IMR-90 (cell line): ENCODE measurements at regions not wholly inside any gene's neighbourhood (a gene's known extent, or its start where the extent isn't known, plus 50 kb on each side); places are given as distances from the start of the nearest gene placed in this dataset.

Source experiments
- ATAC-seq: fragments of 200-7000 bp; cut with Tn5 transposase; 2 replicates; pipeline ENCODE4 v1.9.1; 2020; ENCODE audit warnings: low read depth, mild to moderate bottlenecking, moderate library complexity
- BruUV-seq: library from RNA; stranded (reverse); fragments of 400-500 nt; replicated peaks from 2 replicates; lab custom pipeline; 2021; lab: Mats Ljungman, UMichigan
- CTCF ChIA-PET: fragments of 300-600 bp; formaldehyde crosslinking; extraction: SDS; loops from one replicate; lab custom pipeline; 2021; ENCODE audit warnings: antibody characterized with exemption; lab: Yijun Ruan, JAX
- POLR2A ChIA-PET: fragments of 300-600 bp; sonication (Branson Sonifier 250); formaldehyde crosslinking; loops from one replicate; lab custom pipeline; 2022; ENCODE audit warnings: antibody characterized with exemption; ENCODE audit not compliant: unreplicated experiment; lab: Charles Lee
- DNase-seq: peaks from one replicate; pipeline ENCODE4 v3.0.0; 2013
- H2AFZ ChIP-seq: replicated peaks from 2 replicates; pipeline ENCODE3; 2013; ENCODE audit warnings: low read length, mild to moderate bottlenecking; ENCODE audit not compliant: poor library complexity
- H2AK5ac ChIP-seq: 2 replicates; pipeline ENCODE4 v1.6.1; 2013; ENCODE audit warnings: low read depth, low read length, inconsistent platforms
- H2AK9ac ChIP-seq: replicated peaks from 2 replicates; pipeline ENCODE3; 2013; ENCODE audit warnings: mild to moderate bottlenecking, low read depth, low read length, moderate library complexity; ENCODE audit not compliant: poor library complexity
- H2BK120ac ChIP-seq: 2 replicates; pipeline ENCODE4 v1.6.1; 2013; ENCODE audit warnings: low read depth, low read length, inconsistent platforms
- H2BK15ac ChIP-seq: 3 replicates; pipeline ENCODE4 v1.6.1; 2013; ENCODE audit warnings: low read depth, low read length, inconsistent platforms
- H2BK20ac ChIP-seq: 2 replicates; pipeline ENCODE4 v1.6.1; 2013; ENCODE audit warnings: low read depth, mild to moderate bottlenecking, inconsistent platforms, low read length, moderate library complexity
- H2BK5ac ChIP-seq: 2 replicates; pipeline ENCODE4 v1.6.1; 2013; ENCODE audit warnings: mild to moderate bottlenecking, low read depth, low read length, inconsistent platforms; ENCODE audit not compliant: poor library complexity, severe bottlenecking
- H3K14ac ChIP-seq: replicated peaks from 2 replicates; pipeline ENCODE4 v1.6.1; 2013; ENCODE audit warnings: low read depth, low read length, inconsistent platforms
- H3K18ac ChIP-seq: 2 replicates; pipeline ENCODE4 v1.6.1; 2013; ENCODE audit warnings: low read depth, low read length, control low read depth
- H3K23ac ChIP-seq: 2 replicates; pipeline ENCODE4 v1.6.1; 2013; ENCODE audit warnings: low read depth, low read length, inconsistent platforms
- H3K27ac ChIP-seq: 2 replicates; pipeline ENCODE4 v1.5.1; 2013; ENCODE audit warnings: mild to moderate bottlenecking, control low read depth, low read length; ENCODE audit not compliant: insufficient read depth
- H3K27me3 ChIP-seq: 2 replicates; pipeline ENCODE4 v1.6.1; 2013; ENCODE audit warnings: low read length; ENCODE audit not compliant: control insufficient read depth, insufficient read depth
- H3K36me3 ChIP-seq: 2 replicates; pipeline ENCODE4 v1.6.1; 2013; ENCODE audit warnings: low read length, mixed read lengths; ENCODE audit not compliant: control insufficient read depth, insufficient read depth
- H3K4ac ChIP-seq: 2 replicates; pipeline ENCODE4 v1.6.1; 2013; ENCODE audit warnings: low read depth, low read length, inconsistent platforms
- H3K4me1 ChIP-seq: 2 replicates; pipeline ENCODE4 v1.6.1; 2013; ENCODE audit warnings: low read length, mixed read lengths; ENCODE audit not compliant: control insufficient read depth, insufficient read depth
- H3K4me2 ChIP-seq: 2 replicates; pipeline ENCODE4 v1.6.1; 2013; ENCODE audit warnings: low read depth, mild to moderate bottlenecking, control low read depth, low read length, moderate library complexity
- H3K4me3 ChIP-seq: 2 replicates; pipeline ENCODE4 v1.5.1; 2013; ENCODE audit warnings: low read depth, mild to moderate bottlenecking, control low read depth, low read length, moderate library complexity; ENCODE audit not compliant: insufficient read depth
- H3K56ac ChIP-seq: 2 replicates; pipeline ENCODE4 v1.6.1; 2013; ENCODE audit warnings: low read length, inconsistent platforms; ENCODE audit not compliant: insufficient read depth; ENCODE audit errors: extremely low read depth
- H3K79me1 ChIP-seq, 2 experiments: 2 replicates each; pipeline ENCODE4 v1.6.1; 2013; ENCODE audit warnings: low read length in 2 of 2, inconsistent platforms in 1 of 2, low read depth in 1 of 2
- H3K9ac ChIP-seq: 2 replicates; pipeline ENCODE4 v1.6.1; 2013; ENCODE audit warnings: low read depth, low read length, control low read depth
- H3K9me1 ChIP-seq: 2 replicates; pipeline ENCODE4 v1.6.1; 2013; ENCODE audit warnings: low read length, inconsistent platforms; ENCODE audit not compliant: insufficient read depth
- H3K9me3 ChIP-seq: 2 replicates; pipeline ENCODE4 v1.6.1; 2013; ENCODE audit warnings: low read length; ENCODE audit not compliant: control insufficient read depth, insufficient read depth
- H4K20me1 ChIP-seq: 2 replicates; pipeline ENCODE4 v1.6.1; 2013; ENCODE audit warnings: low read length, inconsistent platforms; ENCODE audit not compliant: insufficient read depth
- H4K5ac ChIP-seq: 2 replicates; pipeline ENCODE4 v1.6.1; 2013; ENCODE audit warnings: mild to moderate bottlenecking, low read depth, low read length, control low read depth
- H4K8ac ChIP-seq, 2 experiments: 2 replicates each; pipeline ENCODE4 v1.6.1; 2013; ENCODE audit warnings: low read depth in 2 of 2, low read length in 2 of 2, control low read depth in 1 of 2, inconsistent platforms in 1 of 2
- H4K91ac ChIP-seq: 2 replicates; pipeline ENCODE4 v1.6.1; 2013; ENCODE audit warnings: low read depth, low read length, inconsistent platforms; ENCODE audit not compliant: insufficient read depth
- BHLHE40 ChIP-seq: fragments of 150-350 bp; IDR thresholded peaks from 2 replicates; pipeline ENCODE4 v1.6.1; 2016; ENCODE audit warnings: mild to moderate bottlenecking, low read depth, low read length
- MAZ ChIP-seq: IDR thresholded peaks from 2 replicates; pipeline ENCODE4 v1.6.1; 2012; ENCODE audit warnings: low read depth, mild to moderate bottlenecking, low read length, improper control_type of control experiment, moderate library complexity, borderline replicate concordance
- MXI1 ChIP-seq: IDR thresholded peaks from 2 replicates; pipeline ENCODE4 v1.6.1; 2012; ENCODE audit warnings: low read depth, mild to moderate bottlenecking, low read length, moderate library complexity, borderline replicate concordance
- NFE2L2 ChIP-seq: fragments of 150-350 bp; IDR thresholded peaks from 2 replicates; pipeline ENCODE4 v1.6.1; 2016; ENCODE audit warnings: low read depth, mild to moderate bottlenecking, low read length
- RFX5 ChIP-seq: IDR thresholded peaks from 2 replicates; pipeline ENCODE4 v1.8.0; 2012; ENCODE audit warnings: low read depth, mild to moderate bottlenecking, low read length, moderate library complexity
- WGBS, 2 experiments: methylation state at CpG; one replicate each; pipeline versions ENCODE4 v1.1.5 to v1.1.7; 2013; ENCODE audit warnings: missing lambda C conversion rate in 2 of 2; ENCODE audit not compliant: insufficient read length in 1 of 2; ENCODE audit errors: extremely low coverage in 2 of 2; 5-methylcytosine and 5-hydroxymethylcytosine counted together
- dilution Hi-C: fragments of 300-500 bp; cut with HindIII; formaldehyde crosslinking; loops from one replicate; pipeline ENCODE4 v1.14.3; 2018; ENCODE audit warnings: low sequenced_read_pairs; ENCODE audit not compliant: unreplicated experiment
- in situ Hi-C: fragments of 300-500 bp; cut with MboI; formaldehyde crosslinking; loops from 3 replicates; pipeline ENCODE4 v1.14.3; 2019; ENCODE audit warnings: low sequenced_read_pairs, inconsistent platforms, mixed read lengths
- intact Hi-C: fragments of 100-400 bp; cut with micrococcal nuclease; formaldehyde crosslinking; loops from 2 replicates; pipeline ENCODE4 v1.10.0; 2022
- TF ChIP-seq, protein P1 (sequence below): conservative IDR thresholded peaks from 2 replicates; pipeline ENCODE4 v1.5.1; 2012; ENCODE audit warnings: mild to moderate bottlenecking, low read depth, low read length, improper control_type of control experiment
- TF ChIP-seq, protein P2 (sequence below): fragments of 150-350 bp; IDR thresholded peaks from 2 replicates; pipeline ENCODE4 v1.6.1; 2016; ENCODE audit warnings: low read depth, mild to moderate bottlenecking, low read length, moderate library complexity, borderline replicate concordance
- TF ChIP-seq, protein P3 (sequence below): fragments of 150-350 bp; IDR thresholded peaks from 2 replicates; pipeline ENCODE4 v1.6.1; 2017; ENCODE audit warnings: mild to moderate bottlenecking, antibody characterized with exemption, low read length, low read depth

DNA sequence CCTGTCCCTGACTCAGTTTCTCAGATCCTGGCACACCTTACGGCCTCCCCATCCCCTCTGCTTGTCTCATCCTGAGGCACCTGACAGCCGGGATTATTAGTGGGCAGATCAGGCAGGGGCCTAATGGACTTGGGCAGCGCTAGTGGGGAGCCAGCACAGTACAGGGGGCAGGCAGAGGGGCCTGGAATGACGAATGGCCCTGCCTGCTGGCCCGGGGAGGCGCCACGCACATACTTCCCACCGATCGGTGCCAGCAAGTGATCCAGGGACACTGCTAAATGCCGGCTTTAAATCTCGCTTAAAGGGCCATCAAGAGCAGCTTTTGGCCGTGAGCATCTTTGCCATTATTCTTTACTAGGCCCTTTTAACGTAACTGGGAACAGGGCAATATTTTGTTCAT, 188.4 kb downstream of the DHX35 start:
- H3K56ac ChIP-seq: no peak overlapping the region
- H2BK15ac ChIP-seq: no peak overlapping the region
- CTCF ChIA-PET: interaction anchor here (0.8 kb wide), 1 partner anchor 70 kb away, joined by 3 read pairs; no protein-coding TSS in a partner anchor
- no peak overlapping the region for H2BK120ac ChIP-seq
- H3K79me1 ChIP-seq: no peaks in the 10 kb centered on the region
- TF ChIP-seq NFE2L2 (no peak), MAZ (no peak), BHLHE40 (no peak), RFX5 (no peak), MXI1 (no peak)
- TF ChIP-seq, protein P1, sequence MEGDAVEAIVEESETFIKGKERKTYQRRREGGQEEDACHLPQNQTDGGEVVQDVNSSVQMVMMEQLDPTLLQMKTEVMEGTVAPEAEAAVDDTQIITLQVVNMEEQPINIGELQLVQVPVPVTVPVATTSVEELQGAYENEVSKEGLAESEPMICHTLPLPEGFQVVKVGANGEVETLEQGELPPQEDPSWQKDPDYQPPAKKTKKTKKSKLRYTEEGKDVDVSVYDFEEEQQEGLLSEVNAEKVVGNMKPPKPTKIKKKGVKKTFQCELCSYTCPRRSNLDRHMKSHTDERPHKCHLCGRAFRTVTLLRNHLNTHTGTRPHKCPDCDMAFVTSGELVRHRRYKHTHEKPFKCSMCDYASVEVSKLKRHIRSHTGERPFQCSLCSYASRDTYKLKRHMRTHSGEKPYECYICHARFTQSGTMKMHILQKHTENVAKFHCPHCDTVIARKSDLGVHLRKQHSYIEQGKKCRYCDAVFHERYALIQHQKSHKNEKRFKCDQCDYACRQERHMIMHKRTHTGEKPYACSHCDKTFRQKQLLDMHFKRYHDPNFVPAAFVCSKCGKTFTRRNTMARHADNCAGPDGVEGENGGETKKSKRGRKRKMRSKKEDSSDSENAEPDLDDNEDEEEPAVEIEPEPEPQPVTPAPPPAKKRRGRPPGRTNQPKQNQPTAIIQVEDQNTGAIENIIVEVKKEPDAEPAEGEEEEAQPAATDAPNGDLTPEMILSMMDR: no peak
- TF ChIP-seq, protein P2, sequence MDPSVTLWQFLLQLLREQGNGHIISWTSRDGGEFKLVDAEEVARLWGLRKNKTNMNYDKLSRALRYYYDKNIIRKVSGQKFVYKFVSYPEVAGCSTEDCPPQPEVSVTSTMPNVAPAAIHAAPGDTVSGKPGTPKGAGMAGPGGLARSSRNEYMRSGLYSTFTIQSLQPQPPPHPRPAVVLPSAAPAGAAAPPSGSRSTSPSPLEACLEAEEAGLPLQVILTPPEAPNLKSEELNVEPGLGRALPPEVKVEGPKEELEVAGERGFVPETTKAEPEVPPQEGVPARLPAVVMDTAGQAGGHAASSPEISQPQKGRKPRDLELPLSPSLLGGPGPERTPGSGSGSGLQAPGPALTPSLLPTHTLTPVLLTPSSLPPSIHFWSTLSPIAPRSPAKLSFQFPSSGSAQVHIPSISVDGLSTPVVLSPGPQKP: no peak
- TF ChIP-seq, protein P3, sequence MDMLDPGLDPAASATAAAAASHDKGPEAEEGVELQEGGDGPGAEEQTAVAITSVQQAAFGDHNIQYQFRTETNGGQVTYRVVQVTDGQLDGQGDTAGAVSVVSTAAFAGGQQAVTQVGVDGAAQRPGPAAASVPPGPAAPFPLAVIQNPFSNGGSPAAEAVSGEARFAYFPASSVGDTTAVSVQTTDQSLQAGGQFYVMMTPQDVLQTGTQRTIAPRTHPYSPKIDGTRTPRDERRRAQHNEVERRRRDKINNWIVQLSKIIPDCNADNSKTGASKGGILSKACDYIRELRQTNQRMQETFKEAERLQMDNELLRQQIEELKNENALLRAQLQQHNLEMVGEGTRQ: no peak
- H3K4me2 ChIP-seq: no peak overlapping the region
- H3K27ac ChIP-seq: no peak overlapping the region
- no peak overlapping the region for H4K8ac ChIP-seq
- ATAC-seq (no peak), DNase-seq (no peak)
- H3K4ac ChIP-seq: no peak overlapping the region
- intact Hi-C loops (no loop called here), dilution Hi-C loops (no loop called here), in situ Hi-C loops (no loop called here)
- H4K5ac ChIP-seq: no peak overlapping the region
- 23% methylated on average over 6 of the region's 13 CpGs; no CpG with 5 or more reads in 1 of the 2 experiments for WGBS, 2 experiments
- H2AFZ ChIP-seq: no peak overlapping the region
- no peaks in the 10 kb centered on the region for H3K9me1 ChIP-seq
- H3K4me1 ChIP-seq: no peaks in the 10 kb centered on the region
- no peak overlapping the region for H3K9ac ChIP-seq
- no peak overlapping the region for H4K91ac ChIP-seq
- H3K18ac ChIP-seq: no peak overlapping the region
- no peaks in the 10 kb centered on the region for H3K36me3 ChIP-seq
- no TSS peak for BruUV-seq
- POLR2A ChIA-PET: no interaction called here
- no peaks in the 10 kb centered on the region for H3K27me3 ChIP-seq
- H2AK9ac ChIP-seq: no peak overlapping the region
- no peak overlapping the region for H2BK20ac ChIP-seq
- H2AK5ac ChIP-seq: no peak overlapping the region
- H3K9me3 ChIP-seq: no peaks in the 10 kb centered on the region
- no peak overlapping the region for H3K14ac ChIP-seq
- no peak overlapping the region for H2BK5ac ChIP-seq
- H3K23ac ChIP-seq: no peak overlapping the region
- H4K20me1 ChIP-seq: no peaks in the 10 kb centered on the region
- H3K4me3 ChIP-seq: no peak overlapping the region
